Heart left ventricle (tissue), 13 donors: ENCODE measurements at regions not wholly inside any gene's neighbourhood (a gene's known extent, or its start where the extent isn't known, plus 50 kb on each side); places are given as distances from the start of the nearest gene placed in this dataset.

Experiments
- POLR2A ChIP-seq, 2 donors: fragments of 450-650 bp; IDR thresholded peaks; one replicate each; pipeline ENCODE4 v1.6.1; 2017; ENCODE audit warnings: antibody characterized with exemption in 2 of 2, mild to moderate bottlenecking in 2 of 2, moderate library complexity in 2 of 2
- TF ChIP-seq, protein P1 (sequence below), 12 donors: fragments of 200-600 bp; sonication (generic) in 4 of 12; IDR thresholded peaks; one replicate each; pipeline versions ENCODE4 v1.5.0 to v1.8.0; 2018 to 2022; ENCODE audit warnings: antibody characterized with exemption in 12 of 12, mild to moderate bottlenecking in 5 of 12
- donor health status: ischemic (EF 13 %, LVEDD 7.1; RV severe dilation, severe dysfunction).
- donor health status: DM: no; HTN: yes; CAD: no.
- donor health status: DM: no; HTN: no; CAD: no.
- donor health status: ischemic (EF 25% LVEDD 6.9; RV normal size, moderate dysfunction).
- donor health status: ischemic (EF 25% LVEDD 5.7; RV mildly dilated, moderate dysfunction).
- donor health status: ischemic (EF 35%, LVEDD 5.7; RV mildly dilated, moderate dysfunction).
- donor health status: nonischemic (EF 11% LVEDD 7.7; RV severe dilation, severe dysfunction).
- donor health status: DM: yes; HTN: yes; CAD: no.
- donor health status: PGD.
- donor health status: ischemic (EF 29% LVEDD 5.4; RV normal size, mild dysfunction).
- donor health status: nonischemic (EF 23%, LVEDD 6.1; RV moderate dilation, normal function).

DNA sequence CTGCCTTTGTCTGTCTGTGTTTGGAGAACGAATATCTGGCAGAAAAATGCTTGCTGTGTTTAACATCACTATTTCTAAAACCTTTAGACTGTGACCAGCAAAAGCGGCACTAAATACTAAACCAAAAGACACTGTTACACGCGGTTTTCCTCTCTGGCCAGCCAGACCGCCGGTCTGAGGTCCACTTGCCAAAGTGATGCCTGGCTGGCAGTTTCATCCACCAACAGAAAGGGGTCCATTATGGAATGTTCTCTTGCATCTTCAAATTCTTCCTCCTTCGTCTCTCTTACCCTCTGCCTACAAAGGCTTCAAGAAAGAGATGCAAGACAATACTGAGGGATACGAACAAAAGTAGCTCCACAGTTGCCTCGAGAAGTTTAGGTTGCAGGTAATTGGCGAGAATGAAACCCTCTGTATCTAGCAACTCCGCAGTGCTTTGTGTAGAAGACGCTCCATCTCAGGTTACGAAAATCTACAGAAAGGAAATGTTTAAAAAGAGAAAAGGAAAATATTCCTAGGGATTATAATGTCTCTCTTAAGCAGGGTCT, 176.6 kb downstream of the TRIM27 start:
- TF ChIP-seq, protein P1, sequence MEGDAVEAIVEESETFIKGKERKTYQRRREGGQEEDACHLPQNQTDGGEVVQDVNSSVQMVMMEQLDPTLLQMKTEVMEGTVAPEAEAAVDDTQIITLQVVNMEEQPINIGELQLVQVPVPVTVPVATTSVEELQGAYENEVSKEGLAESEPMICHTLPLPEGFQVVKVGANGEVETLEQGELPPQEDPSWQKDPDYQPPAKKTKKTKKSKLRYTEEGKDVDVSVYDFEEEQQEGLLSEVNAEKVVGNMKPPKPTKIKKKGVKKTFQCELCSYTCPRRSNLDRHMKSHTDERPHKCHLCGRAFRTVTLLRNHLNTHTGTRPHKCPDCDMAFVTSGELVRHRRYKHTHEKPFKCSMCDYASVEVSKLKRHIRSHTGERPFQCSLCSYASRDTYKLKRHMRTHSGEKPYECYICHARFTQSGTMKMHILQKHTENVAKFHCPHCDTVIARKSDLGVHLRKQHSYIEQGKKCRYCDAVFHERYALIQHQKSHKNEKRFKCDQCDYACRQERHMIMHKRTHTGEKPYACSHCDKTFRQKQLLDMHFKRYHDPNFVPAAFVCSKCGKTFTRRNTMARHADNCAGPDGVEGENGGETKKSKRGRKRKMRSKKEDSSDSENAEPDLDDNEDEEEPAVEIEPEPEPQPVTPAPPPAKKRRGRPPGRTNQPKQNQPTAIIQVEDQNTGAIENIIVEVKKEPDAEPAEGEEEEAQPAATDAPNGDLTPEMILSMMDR (IDR thresholded peaks at IDR 0.05) = no peak
- no peak for TF ChIP-seq POLR2A (IDR thresholded peaks at IDR 0.05)
